Naive B cell (primary cell): ENCODE measurements at regions not wholly inside any gene's neighbourhood (a gene's known extent, or its start where the extent isn't known, plus 50 kb on each side); places are given as distances from the start of the nearest gene placed in this dataset.

Experiments used
- ATAC-seq, 2 donors: fragments of 150-1000 bp; cut with Tn5 transposase; 2 replicates each; pipeline ENCODE4 v1.10.0; 2021; ENCODE audit warnings: low read depth in 2 of 2, mild to moderate bottlenecking in 2 of 2, moderate library complexity in 2 of 2
- DNase-seq: peaks from one replicate; pipeline ENCODE4 v3.0.0; 2022
- H3K27ac Mint-ChIP-seq, 6 donors: one replicate each; pipeline ENCODE4 v1.8.0; 2020 to 2022; ENCODE audit warnings: mild to moderate bottlenecking in 6 of 6, mixed read lengths in 6 of 6, moderate library complexity in 5 of 6, inconsistent platforms in 2 of 6
- H3K27me3 Mint-ChIP-seq, 3 donors: one replicate each; pipeline ENCODE4 v1.8.0; 2021 to 2022; ENCODE audit warnings: mixed read lengths in 3 of 3, mild to moderate bottlenecking in 1 of 3
- H3K36me3 Mint-ChIP-seq, 2 donors: one replicate each; pipeline ENCODE4 v1.8.0; 2020 to 2022; ENCODE audit warnings: mixed read lengths in 2 of 2, inconsistent platforms in 1 of 2, mild to moderate bottlenecking in 1 of 2
- H3K4me1 Mint-ChIP-seq, 3 donors: one replicate each; pipeline ENCODE4 v1.8.0; 2020 to 2022; ENCODE audit warnings: mixed read lengths in 3 of 3, inconsistent platforms in 1 of 3, mild to moderate bottlenecking in 1 of 3, moderate library complexity in 1 of 3
- H3K4me3 Mint-ChIP-seq, 8 donors: one replicate each; pipeline ENCODE4 v1.8.0; 2020 to 2022; ENCODE audit warnings: mild to moderate bottlenecking in 8 of 8, mixed read lengths in 8 of 8, moderate library complexity in 8 of 8, inconsistent platforms in 2 of 8
- H3K9me3 Mint-ChIP-seq, 7 donors: one replicate each; pipeline ENCODE4 v1.8.0; 2020 to 2022; ENCODE audit warnings: mixed read lengths in 7 of 7, mild to moderate bottlenecking in 5 of 7, inconsistent platforms in 2 of 7, moderate library complexity in 1 of 7

GRCh38 chr3:147529551-147529950 is 120.4 kb downstream of the ZIC1 start:
- DNase-seq (no peak), ATAC-seq (no peak)
- Mint-ChIP-seq H3K27ac (no peak overlapping the region), H3K36me3 (no peaks in the 10 kb centered on the region), H3K27me3 (no peaks in the 10 kb centered on the region), H3K9me3 (peaks cover 0 to 22% (median 4%) of the 10 kb centered on the region in 7 donors), H3K4me3 (no peak overlapping the region), H3K4me1 (no peaks in the 10 kb centered on the region)

GRCh38 chr3:147538034-147538433 is 128.9 kb downstream of the ZIC1 start:
- ATAC-seq (no peak), DNase-seq (no peak)
- H3K27me3 Mint-ChIP-seq, result no peaks in the 10 kb centered on the region
- H3K27ac Mint-ChIP-seq, result no peak overlapping the region
- H3K9me3 Mint-ChIP-seq, result peaks cover 8 to 34% (median 18%) of the 10 kb centered on the region in 7 donors
- peaks cover 0 to 13% of the 10 kb centered on the region in 2 donors for H3K36me3 Mint-ChIP-seq
- peak overlapping the region in 1 of 8 donors; percentile 36 for H3K4me3 Mint-ChIP-seq
- H3K4me1 Mint-ChIP-seq, result no peaks in the 10 kb centered on the region

- H3K4me3 Mint-ChIP-seq, result no peak overlapping the region
- no peak for ATAC-seq
- peaks cover 0 to 13% of the 10 kb centered on the region in 2 donors for H3K36me3 Mint-ChIP-seq
- H3K4me1 Mint-ChIP-seq, result no peaks in the 10 kb centered on the region
- DNase-seq, result no peak
- no peak overlapping the region for H3K27ac Mint-ChIP-seq
- H3K9me3 Mint-ChIP-seq, result peaks cover 5 to 34% (median 18%) of the 10 kb centered on the region in 7 donors
- no peaks in the 10 kb centered on the region for H3K27me3 Mint-ChIP-seq
These were observed 131.8 kb downstream of the ZIC1 start for GRCh38 chr3:147540921-147541320.

GRCh38 chr3:147544290-147544689 is 135.1 kb downstream of the ZIC1 start:
- DNase-seq (no peak), ATAC-seq (no peak)
- peaks cover 5 to 31% (median 17%) of the 10 kb centered on the region in 7 donors for H3K9me3 Mint-ChIP-seq
- H3K36me3 Mint-ChIP-seq, result peaks cover 0 to 13% of the 10 kb centered on the region in 2 donors
- H3K4me3 Mint-ChIP-seq, result no peak overlapping the region
- no peak overlapping the region for H3K27ac Mint-ChIP-seq
- no peaks in the 10 kb centered on the region for H3K4me1 Mint-ChIP-seq
- H3K27me3 Mint-ChIP-seq, result no peaks in the 10 kb centered on the region

- no peak for DNase-seq
- ATAC-seq, result no peak
- Mint-ChIP-seq H3K4me1 (no peaks in the 10 kb centered on the region), H3K27ac (no peak overlapping the region), H3K4me3 (no peak overlapping the region), H3K36me3 (no peaks in the 10 kb centered on the region), H3K9me3 (peaks cover 0 to 11% (median 3%) of the 10 kb centered on the region in 7 donors), H3K27me3 (no peaks in the 10 kb centered on the region)
These were observed 142.3 kb downstream of the ZIC1 start for GRCh38 chr3:147551491-147551890.

GRCh38 chr3:147554332-147554731 is 145.2 kb downstream of the ZIC1 start:
- Mint-ChIP-seq H3K27ac (no peak overlapping the region), H3K4me1 (no peaks in the 10 kb centered on the region), H3K27me3 (no peaks in the 10 kb centered on the region), H3K4me3 (no peak overlapping the region), H3K36me3 (no peaks in the 10 kb centered on the region), H3K9me3 (peaks cover 0 to 5% (median 0%) of the 10 kb centered on the region in 7 donors)
- DNase-seq, result no peak
- ATAC-seq, result no peak

GRCh38 chr3:147572970-147573340 is 163.8 kb downstream of the ZIC1 start:
- Mint-ChIP-seq H3K4me1 (no peaks in the 10 kb centered on the region), H3K27me3 (no peaks in the 10 kb centered on the region), H3K36me3 (no peaks in the 10 kb centered on the region), H3K27ac (peak overlapping the region in 1 of 6 donors; percentile 0), H3K4me3 (no peak overlapping the region), H3K9me3 (peaks cover 0 to 20% (median 7%) of the 10 kb centered on the region in 7 donors)
- DNase-seq, result no peak
- ATAC-seq, result no peak

- Mint-ChIP-seq H3K9me3 (peaks cover 0 to 20% (median 9%) of the 10 kb centered on the region in 7 donors), H3K27me3 (no peaks in the 10 kb centered on the region), H3K36me3 (no peaks in the 10 kb centered on the region), H3K4me1 (no peaks in the 10 kb centered on the region), H3K4me3 (no peak overlapping the region), H3K27ac (no peak overlapping the region)
- ATAC-seq (no peak), DNase-seq (no peak)
These were observed 165.5 kb downstream of the ZIC1 start for GRCh38 chr3:147574621-147575020.

- Mint-ChIP-seq H3K27ac (no peak overlapping the region), H3K4me3 (no peak overlapping the region), H3K36me3 (no peaks in the 10 kb centered on the region), H3K27me3 (no peaks in the 10 kb centered on the region), H3K4me1 (no peaks in the 10 kb centered on the region), H3K9me3 (peaks cover 0 to 19% (median 9%) of the 10 kb centered on the region in 7 donors)
- DNase-seq (no peak), ATAC-seq (no peak)
These were observed 166.2 kb downstream of the ZIC1 start for GRCh38 chr3:147575391-147575790.

GRCh38 chr3:147582642-147583041 is 173.5 kb downstream of the ZIC1 start:
- ATAC-seq (no peak), DNase-seq (no peak)
- Mint-ChIP-seq H3K4me3 (no peak overlapping the region), H3K4me1 (no peaks in the 10 kb centered on the region), H3K27ac (no peak overlapping the region), H3K36me3 (no peaks in the 10 kb centered on the region), H3K9me3 (peaks cover 0 to 6% (median 1%) of the 10 kb centered on the region in 7 donors), H3K27me3 (no peaks in the 10 kb centered on the region)

- DNase-seq, result no peak
- no peaks in the 10 kb centered on the region for H3K36me3 Mint-ChIP-seq
- no peak overlapping the region for H3K4me3 Mint-ChIP-seq
- no peaks in the 10 kb centered on the region for H3K4me1 Mint-ChIP-seq
- H3K9me3 Mint-ChIP-seq, result peaks cover 0 to 6% (median 0%) of the 10 kb centered on the region in 7 donors
- ATAC-seq, result no peak
- H3K27me3 Mint-ChIP-seq, result no peaks in the 10 kb centered on the region
- H3K27ac Mint-ChIP-seq, result no peak overlapping the region
These were observed 179.9 kb downstream of the ZIC1 start for GRCh38 chr3:147589016-147589415.

GRCh38 chr3:147604136-147604535 is 195.0 kb downstream of the ZIC1 start:
- ATAC-seq (no peak), DNase-seq (no peak)
- H3K9me3 Mint-ChIP-seq, result peaks cover 0 to 18% (median 2%) of the 10 kb centered on the region in 7 donors
- no peaks in the 10 kb centered on the region for H3K36me3 Mint-ChIP-seq
- no peaks in the 10 kb centered on the region for H3K4me1 Mint-ChIP-seq
- H3K27ac Mint-ChIP-seq, result no peak overlapping the region
- H3K27me3 Mint-ChIP-seq, result no peaks in the 10 kb centered on the region
- H3K4me3 Mint-ChIP-seq, result no peak overlapping the region

GRCh38 chr3:147613725-147614124 is 204.6 kb downstream of the ZIC1 start:
- ATAC-seq, result no peak
- H3K36me3 Mint-ChIP-seq, result no peaks in the 10 kb centered on the region
- H3K27me3 Mint-ChIP-seq, result no peaks in the 10 kb centered on the region
- no peak overlapping the region for H3K4me3 Mint-ChIP-seq
- no peak overlapping the region for H3K27ac Mint-ChIP-seq
- no peaks in the 10 kb centered on the region for H3K4me1 Mint-ChIP-seq
- peaks cover 0 to 4% (median 0%) of the 10 kb centered on the region in 7 donors for H3K9me3 Mint-ChIP-seq
- DNase-seq, result no peak

- H3K27ac Mint-ChIP-seq, result no peak overlapping the region
- H3K4me3 Mint-ChIP-seq, result no peak overlapping the region
- H3K9me3 Mint-ChIP-seq, result peaks cover 0 to 4% (median 0%) of the 10 kb centered on the region in 7 donors
- DNase-seq, result no peak
- H3K36me3 Mint-ChIP-seq, result no peaks in the 10 kb centered on the region
- H3K27me3 Mint-ChIP-seq, result no peaks in the 10 kb centered on the region
- ATAC-seq, result no peak
- no peaks in the 10 kb centered on the region for H3K4me1 Mint-ChIP-seq
These were observed 205.0 kb downstream of the ZIC1 start for GRCh38 chr3:147614210-147614609.

GRCh38 chr3:147615035-147615434 is 205.9 kb downstream of the ZIC1 start:
- Mint-ChIP-seq H3K9me3 (peaks cover 0 to 4% (median 0%) of the 10 kb centered on the region in 7 donors), H3K36me3 (no peaks in the 10 kb centered on the region), H3K4me1 (no peaks in the 10 kb centered on the region), H3K4me3 (no peak overlapping the region), H3K27ac (no peak overlapping the region), H3K27me3 (no peaks in the 10 kb centered on the region)
- no peak for DNase-seq
- ATAC-seq, result no peak
